AG09319 (cell line): ENCODE measurements at regions not wholly inside any gene's neighbourhood (a gene's known extent, or its start where the extent isn't known, plus 50 kb on each side); places are given as distances from the start of the nearest gene placed in this dataset.

ENCODE experiments used
- DNase-seq: peaks from one replicate; pipeline ENCODE4 v3.0.0-alpha.2; 2010; ENCODE audit warnings: low read depth; ENCODE audit errors: extremely low read depth
- TF ChIP-seq, protein P1 (sequence below): IDR thresholded peaks from 2 replicates; pipeline ENCODE4 v1.5.1; 2011; ENCODE audit warnings: low read depth, mild to moderate bottlenecking, inconsistent platforms, low read length, moderate library complexity

DNA sequence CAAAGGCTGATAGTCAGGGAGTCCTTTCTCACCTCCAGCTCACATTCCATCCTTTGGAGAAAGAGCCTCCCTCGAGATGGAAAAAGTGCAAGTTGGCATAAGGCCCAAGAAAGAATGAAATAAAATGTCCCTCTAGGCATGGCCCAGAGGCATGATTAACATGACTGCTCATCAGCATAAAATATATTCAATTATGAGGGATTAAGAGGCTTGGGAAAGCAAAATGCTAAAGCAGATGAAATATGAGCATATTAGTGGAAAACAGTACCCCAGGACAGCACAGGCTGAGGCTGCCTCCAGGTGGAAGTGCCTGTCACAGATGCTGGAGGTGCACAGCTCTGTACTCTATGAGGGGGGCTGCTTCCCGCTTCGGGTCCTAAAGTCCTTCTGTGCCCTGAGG is 347.8 kb upstream of the PLET1 start:
- TF ChIP-seq, protein P1, sequence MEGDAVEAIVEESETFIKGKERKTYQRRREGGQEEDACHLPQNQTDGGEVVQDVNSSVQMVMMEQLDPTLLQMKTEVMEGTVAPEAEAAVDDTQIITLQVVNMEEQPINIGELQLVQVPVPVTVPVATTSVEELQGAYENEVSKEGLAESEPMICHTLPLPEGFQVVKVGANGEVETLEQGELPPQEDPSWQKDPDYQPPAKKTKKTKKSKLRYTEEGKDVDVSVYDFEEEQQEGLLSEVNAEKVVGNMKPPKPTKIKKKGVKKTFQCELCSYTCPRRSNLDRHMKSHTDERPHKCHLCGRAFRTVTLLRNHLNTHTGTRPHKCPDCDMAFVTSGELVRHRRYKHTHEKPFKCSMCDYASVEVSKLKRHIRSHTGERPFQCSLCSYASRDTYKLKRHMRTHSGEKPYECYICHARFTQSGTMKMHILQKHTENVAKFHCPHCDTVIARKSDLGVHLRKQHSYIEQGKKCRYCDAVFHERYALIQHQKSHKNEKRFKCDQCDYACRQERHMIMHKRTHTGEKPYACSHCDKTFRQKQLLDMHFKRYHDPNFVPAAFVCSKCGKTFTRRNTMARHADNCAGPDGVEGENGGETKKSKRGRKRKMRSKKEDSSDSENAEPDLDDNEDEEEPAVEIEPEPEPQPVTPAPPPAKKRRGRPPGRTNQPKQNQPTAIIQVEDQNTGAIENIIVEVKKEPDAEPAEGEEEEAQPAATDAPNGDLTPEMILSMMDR = no peak
- DNase-seq = no peak

DNA sequence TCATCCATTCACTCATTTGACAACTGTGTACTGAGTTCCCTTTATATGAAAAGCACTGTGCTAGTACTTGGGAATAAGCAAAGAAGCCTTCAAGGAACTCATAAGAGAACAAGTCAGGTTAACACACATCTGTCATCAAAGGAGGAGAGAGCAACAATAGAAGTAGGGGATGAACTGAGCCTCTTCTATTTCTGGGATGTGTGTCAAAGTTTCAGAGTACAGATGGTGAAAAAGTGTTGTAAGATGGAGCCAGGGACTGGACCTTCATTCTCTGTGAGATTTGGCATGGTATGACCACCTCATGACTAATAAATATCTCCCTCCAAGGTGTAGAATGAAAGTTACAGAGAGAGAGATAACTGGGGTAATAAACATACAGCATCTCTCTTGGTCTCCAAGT is 349.8 kb upstream of the PLET1 start:
- no peak for DNase-seq

DNA sequence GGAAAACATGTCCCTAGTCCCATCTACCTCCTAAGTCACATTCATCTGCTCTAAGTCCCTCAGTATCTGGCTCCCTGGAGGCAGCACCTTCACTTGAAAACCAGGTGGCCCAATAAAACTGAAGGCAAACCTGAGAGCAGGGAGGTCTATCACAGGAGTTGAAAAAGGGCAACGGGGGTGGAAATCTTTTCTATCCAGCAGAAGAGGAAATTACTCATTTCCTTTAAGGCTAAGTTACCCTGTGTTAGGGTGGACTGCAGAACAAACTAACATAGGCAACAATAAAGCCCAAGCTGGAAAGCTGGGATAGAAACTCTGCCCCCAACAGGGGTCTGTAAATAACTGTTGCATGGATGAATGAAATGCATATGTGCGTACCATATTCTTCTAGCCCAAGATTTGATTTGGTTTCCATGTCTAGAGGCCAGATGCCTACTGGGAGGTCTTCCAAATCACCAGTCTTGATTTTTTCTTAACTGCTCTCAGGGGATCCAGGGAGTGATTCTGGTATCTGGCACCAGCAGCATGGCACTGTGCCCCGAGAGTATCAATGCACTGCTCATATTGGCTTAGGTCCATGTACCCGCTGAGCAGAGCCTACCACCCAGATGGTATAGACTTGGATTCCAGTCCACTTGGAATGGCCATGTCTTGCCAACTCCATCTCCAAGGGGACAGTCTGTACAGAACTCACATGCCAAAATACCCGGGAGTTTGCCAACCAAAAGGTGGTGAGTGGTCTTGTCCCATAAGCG is 350.0 kb upstream of the NCAM1 start:
- TF ChIP-seq, protein P1 = no peak
- no peak for DNase-seq

More for the DNA sequence above, 349.8 kb upstream of the PLET1 start:
- TF ChIP-seq, protein P1 = no peak

DNA sequence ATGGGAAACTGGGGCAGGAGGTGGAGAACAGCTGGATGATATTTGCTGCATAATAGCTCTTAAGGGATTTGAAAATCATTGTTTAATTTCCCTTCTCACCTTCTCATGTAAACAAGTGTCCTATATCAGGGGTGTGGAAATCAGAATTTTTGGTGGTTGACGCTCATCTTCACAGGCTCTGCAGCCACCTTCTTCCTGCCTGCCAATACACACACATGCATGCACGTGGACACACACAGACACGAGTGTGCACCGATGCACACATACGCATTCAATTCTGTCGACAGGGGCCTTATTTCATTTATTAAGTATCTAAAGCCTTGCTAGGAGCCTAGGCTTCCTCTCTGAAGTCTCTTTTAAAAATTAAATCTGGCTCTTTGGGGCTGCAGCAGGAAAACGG is 349.4 kb upstream of the NCAM1 start:
- TF ChIP-seq, protein P1 = no peak
- no peak for DNase-seq

DNA sequence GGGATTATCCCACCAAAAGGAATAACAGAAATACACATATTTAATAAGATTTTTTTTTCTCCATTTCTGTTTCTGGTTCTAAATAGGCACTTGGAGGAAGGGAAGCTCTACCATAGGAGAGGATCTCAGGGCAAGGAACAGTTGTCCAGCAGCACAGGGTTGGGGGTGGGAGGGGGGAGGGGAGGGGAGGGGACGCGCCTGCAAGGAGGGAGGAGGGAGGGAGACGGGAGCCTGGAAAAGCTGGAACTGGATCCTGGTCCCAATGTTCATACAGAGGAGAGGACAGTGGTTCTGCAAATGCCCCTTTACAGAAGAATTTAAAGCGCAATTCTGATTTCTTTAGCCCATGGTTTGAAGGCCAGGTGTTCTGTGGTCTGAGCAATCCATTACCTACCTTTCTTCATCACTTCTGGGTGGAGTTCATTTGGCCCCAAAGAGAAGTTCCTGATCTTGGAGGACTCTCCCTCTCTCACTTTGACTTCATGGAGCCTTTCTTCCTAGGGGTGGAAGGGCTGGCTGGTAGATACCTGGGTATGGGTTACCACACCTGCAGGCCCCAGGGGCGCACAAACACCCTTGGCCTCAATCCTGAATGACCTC is 348.9 kb upstream of the NCAM1 start:
- DNase-seq = no peak

DNA sequence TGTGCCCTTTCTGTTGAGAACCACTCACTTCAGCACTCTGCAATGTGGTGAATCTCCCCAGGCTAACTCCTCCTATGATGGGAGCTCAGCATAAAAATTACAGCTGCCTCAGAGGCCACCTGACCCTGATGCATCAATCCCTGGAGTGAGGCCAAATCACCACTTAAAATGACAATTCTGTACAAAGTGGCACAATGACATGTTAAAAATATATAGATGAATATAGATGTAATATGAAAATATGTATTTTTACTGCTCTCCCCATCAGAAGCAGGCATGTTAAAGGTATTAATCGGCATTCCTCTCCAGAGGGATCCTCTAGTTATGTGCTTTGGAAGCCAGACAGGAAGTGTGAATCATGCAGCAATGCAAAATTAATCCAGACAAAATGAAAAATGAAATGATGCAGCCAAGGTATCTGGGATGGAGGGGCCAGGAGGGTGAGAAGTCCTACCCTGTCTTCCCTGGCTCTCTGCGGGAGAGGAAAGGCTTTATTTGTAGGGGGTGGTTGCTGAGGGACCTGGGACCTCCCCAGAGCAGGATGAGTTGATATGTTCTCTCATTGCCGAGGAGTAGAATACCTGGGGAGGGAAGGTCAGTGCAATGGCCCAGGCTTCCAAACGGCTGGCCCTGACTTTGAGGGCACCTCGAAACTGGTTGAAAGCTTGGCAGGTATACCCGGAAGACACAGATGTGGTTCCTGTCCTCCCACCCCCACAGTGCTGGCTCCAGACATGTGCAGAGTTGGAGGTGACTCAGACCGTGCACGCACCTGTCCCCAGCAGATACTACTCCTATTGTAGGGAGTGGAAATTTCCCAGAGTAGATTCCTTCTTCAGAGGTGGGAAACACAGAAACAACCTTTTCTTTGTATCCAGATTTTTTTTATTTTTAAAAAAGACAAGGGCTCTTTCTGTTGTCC is 347.9 kb upstream of the NCAM1 start:
- no peak for DNase-seq
- TF ChIP-seq, protein P1 = no peak

More for the DNA sequence above, 348.9 kb upstream of the NCAM1 start:
- TF ChIP-seq, protein P1 = no peak

DNA sequence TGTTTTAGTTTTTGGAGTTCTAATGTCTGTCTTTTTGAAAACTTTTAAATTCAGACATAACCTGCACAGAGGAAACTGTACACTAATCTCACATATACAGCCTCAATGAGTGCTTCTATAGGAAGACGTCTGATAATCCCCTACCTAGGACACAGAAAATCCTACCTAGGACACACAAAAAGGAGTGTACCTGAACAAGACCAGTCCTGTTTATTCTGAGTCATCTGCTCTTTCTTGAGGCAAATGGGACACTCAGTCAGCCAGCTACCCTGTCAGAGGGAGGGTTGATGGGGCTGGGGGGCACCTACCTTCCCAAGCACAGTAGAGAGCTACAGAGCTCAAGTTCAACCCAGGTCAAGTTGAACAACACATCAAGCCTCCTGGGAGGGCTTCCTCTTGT is 346.6 kb upstream of the NCAM1 start:
- TF ChIP-seq, protein P1 = no peak
- DNase-seq = no peak
